GM10266 (cell line): ENCODE measurements at regions not wholly inside any gene's neighbourhood (a gene's known extent, or its start where the extent isn't known, plus 50 kb on each side); places are given as distances from the start of the nearest gene placed in this dataset.

ENCODE experiments used
- DNase-seq: peaks from one replicate; pipeline ENCODE4 v3.0.0; 2012; ENCODE audit errors: extremely low spot score
- TF ChIP-seq, protein P1 (sequence below): IDR thresholded peaks from 2 replicates; pipeline ENCODE4 v1.5.1; 2012; ENCODE audit warnings: mild to moderate bottlenecking, low read depth; ENCODE audit not compliant: control insufficient read depth, insufficient read depth; ENCODE audit errors: missing control alignments

GRCh38 chr20:59469267-59470252 is 134.8 kb upstream of the PHACTR3 start:
- DNase-seq = no peak
- TF ChIP-seq, protein P1, sequence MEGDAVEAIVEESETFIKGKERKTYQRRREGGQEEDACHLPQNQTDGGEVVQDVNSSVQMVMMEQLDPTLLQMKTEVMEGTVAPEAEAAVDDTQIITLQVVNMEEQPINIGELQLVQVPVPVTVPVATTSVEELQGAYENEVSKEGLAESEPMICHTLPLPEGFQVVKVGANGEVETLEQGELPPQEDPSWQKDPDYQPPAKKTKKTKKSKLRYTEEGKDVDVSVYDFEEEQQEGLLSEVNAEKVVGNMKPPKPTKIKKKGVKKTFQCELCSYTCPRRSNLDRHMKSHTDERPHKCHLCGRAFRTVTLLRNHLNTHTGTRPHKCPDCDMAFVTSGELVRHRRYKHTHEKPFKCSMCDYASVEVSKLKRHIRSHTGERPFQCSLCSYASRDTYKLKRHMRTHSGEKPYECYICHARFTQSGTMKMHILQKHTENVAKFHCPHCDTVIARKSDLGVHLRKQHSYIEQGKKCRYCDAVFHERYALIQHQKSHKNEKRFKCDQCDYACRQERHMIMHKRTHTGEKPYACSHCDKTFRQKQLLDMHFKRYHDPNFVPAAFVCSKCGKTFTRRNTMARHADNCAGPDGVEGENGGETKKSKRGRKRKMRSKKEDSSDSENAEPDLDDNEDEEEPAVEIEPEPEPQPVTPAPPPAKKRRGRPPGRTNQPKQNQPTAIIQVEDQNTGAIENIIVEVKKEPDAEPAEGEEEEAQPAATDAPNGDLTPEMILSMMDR = no peak

DNA sequence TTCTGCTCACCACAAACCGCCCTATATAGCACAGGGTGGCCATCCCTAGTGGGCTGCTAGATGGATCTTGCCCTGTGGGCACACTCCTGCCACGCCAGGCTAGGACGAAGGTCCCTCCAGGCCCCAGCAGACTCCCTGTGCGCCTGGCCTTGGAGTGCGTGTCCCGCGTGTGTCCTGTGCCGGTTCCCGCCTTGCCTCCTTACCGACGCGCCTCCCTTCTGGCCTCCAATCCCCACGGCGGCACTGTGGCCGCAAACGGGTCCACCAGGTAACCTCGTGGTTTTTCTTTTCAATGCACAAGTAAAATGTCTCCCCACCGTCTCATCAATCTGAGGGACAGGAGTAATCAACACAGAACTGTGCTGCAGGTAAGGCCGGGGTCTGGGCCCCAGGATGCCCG is 133.8 kb upstream of the PHACTR3 start:
- no peak for DNase-seq
- TF ChIP-seq, protein P1 = no peak

DNA sequence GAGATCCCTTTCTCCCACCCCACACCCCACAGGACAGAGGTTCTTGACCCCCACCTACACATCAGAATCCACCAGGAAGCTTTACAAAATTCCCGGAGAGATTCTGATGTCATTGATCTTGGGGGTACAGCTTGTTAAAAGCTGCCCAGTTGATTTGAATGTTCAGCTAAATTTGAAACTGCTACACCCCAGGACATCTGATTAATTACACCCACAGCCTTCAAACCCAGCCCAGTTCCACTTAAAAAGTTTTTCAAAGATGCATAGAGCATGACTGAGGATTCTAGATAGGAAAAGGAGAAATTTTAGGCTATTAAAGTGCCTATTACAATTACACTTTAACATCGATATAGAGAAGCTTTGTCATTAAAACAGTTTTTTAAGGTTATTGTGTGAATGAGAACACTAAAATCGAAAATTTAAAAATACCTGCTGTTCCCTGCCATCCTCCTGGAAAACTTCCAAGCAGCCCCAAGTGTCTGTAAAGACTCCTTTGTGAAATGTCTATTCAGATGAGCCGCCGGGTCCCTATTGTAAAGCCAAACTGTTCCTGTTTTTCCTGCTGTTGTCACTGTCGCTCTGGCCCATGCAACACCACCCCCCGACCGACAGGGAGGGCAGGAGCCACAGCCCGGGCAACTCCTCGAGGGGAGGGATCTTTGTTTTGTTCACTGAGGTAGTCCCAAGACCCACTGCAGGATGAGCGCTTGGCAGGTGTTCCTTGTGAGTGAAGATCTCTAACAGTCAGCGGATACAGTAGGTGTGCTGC is 132.5 kb upstream of the PHACTR3 start:
- TF ChIP-seq, protein P1 = no peak
- no peak for DNase-seq

GRCh38 chr20:59473742-59474141 is 130.6 kb upstream of the PHACTR3 start:
- DNase-seq = no peak
- TF ChIP-seq, protein P1 = no peak

- no peak for DNase-seq
- TF ChIP-seq, protein P1 = no peak
These were observed 123.3 kb upstream of the PHACTR3 start for GRCh38 chr20:59481067-59481466.

DNA sequence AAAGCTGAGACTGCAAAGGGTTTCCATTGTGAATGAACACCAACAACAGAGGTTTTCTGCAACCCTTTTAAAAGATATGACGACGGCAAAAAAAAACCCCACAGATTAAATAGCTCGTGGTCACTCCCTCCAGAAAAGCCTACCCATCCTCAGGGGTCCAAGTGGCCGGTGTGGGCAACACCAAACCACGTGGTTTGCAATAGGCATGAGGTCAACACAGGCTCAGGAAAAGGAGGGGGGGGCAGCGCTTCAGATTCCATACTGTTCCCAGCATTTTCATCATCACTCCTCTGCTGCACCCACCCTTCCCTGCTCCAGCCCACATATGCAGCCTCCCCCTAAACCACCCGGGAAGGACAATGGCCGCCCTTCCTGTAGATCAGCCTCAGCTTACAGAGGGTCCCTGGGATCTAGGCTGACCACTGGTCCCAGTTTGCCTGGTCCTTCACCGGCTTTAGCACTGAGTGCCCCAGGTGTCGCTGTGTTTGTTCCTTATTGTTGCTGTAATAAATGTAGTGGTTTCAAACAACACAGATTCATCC is 122.8 kb upstream of the PHACTR3 start:
- no peak for DNase-seq
- TF ChIP-seq, protein P1 = no peak
